ENCODE measurements at regions not wholly inside any gene's neighbourhood (a gene's known extent, or its start where the extent isn't known, plus 50 kb on each side); places are given as distances from the start of the nearest gene placed in this dataset.

- TF ChIP-seq CTCF (IDR thresholded peaks at IDR 0.05) (no peak), POLR2AphosphoS5 (IDR thresholded peaks at IDR 0.05) (no peak), POLR2A (IDR thresholded peaks at IDR 0.05; ENCODE audit: low read depth) (no peak), EP300 (IDR thresholded peaks at IDR 0.05) (no peak)
Observed at GRCh38 chr6:147116056-147116455, 88.2 kb upstream of the STXBP5 start.
